GM06990 (cell line): ENCODE measurements at regions not wholly inside any gene's neighbourhood (a gene's known extent, or its start where the extent isn't known, plus 50 kb on each side); places are given as distances from the start of the nearest gene placed in this dataset.

Experiments used
- DNase-seq: peaks from one replicate; pipeline ENCODE4 v3.0.0-alpha.2; 2011; ENCODE audit not compliant: insufficient read length; ENCODE audit errors: extremely low read depth
- H3K27me3 ChIP-seq: replicated peaks from 2 replicates; pipeline ENCODE4 v1.6.0; 2011; ENCODE audit warnings: low read length; ENCODE audit not compliant: control insufficient read depth, insufficient read depth
- H3K36me3 ChIP-seq: 2 replicates; pipeline ENCODE4 v1.5.1; 2011; ENCODE audit warnings: low read length; ENCODE audit not compliant: control insufficient read depth, insufficient read depth
- H3K4me3 ChIP-seq: replicated peaks from 2 replicates; pipeline ENCODE4 v1.5.1; 2011; ENCODE audit warnings: low read depth, mild to moderate bottlenecking, control low read depth, low read length
- TF ChIP-seq, protein P1 (sequence below): IDR thresholded peaks from 2 replicates; pipeline ENCODE4 v1.5.1; 2011; ENCODE audit warnings: low read length, control low read depth, mild to moderate bottlenecking, inconsistent platforms; ENCODE audit not compliant: insufficient read depth, poor library complexity, severe bottlenecking

DNA sequence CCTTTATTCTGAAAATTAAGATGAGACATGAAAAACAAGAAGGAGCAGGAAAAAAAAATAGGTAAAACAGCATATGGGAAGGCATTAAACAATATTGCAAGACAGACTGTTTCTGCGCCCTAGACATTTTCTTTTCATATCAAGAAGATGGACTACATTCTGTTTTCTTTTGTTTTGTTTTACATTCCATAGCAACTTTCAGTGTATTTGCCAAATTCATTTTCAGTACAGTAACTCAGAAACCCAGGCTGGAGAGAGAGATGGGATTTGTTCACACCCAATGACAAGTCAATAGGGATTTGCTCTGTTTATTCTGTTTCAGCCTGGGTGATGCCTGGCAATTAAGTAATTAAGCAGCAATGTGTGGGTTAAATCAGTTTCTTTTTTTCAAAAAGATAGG is 892.8 kb upstream of the DIAPH2 start:
- TF ChIP-seq, protein P1, sequence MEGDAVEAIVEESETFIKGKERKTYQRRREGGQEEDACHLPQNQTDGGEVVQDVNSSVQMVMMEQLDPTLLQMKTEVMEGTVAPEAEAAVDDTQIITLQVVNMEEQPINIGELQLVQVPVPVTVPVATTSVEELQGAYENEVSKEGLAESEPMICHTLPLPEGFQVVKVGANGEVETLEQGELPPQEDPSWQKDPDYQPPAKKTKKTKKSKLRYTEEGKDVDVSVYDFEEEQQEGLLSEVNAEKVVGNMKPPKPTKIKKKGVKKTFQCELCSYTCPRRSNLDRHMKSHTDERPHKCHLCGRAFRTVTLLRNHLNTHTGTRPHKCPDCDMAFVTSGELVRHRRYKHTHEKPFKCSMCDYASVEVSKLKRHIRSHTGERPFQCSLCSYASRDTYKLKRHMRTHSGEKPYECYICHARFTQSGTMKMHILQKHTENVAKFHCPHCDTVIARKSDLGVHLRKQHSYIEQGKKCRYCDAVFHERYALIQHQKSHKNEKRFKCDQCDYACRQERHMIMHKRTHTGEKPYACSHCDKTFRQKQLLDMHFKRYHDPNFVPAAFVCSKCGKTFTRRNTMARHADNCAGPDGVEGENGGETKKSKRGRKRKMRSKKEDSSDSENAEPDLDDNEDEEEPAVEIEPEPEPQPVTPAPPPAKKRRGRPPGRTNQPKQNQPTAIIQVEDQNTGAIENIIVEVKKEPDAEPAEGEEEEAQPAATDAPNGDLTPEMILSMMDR: no peak
- H3K4me3 ChIP-seq: no peak overlapping the region
- H3K27me3 ChIP-seq: no peaks in the 10 kb centered on the region
- H3K36me3 ChIP-seq: no peaks in the 10 kb centered on the region
- no peak for DNase-seq

DNA sequence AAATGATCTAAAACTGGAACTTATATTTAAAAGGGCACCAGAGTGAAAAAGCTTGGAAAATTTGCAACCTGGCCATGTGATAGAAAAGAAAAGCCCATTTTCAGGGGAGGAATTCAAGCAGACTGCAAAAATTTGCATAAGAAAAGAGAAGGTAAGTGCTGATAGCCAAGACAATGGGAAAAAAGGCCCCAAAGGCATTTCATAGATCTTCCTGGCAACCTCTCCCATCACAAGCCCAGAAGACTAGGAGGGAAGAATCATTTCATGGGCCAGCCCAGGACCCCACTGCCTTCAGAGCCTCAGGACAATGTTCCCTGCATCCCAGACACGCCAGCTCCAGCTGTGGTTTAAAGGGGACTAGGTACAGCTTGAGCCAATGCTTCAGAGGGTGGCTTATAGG is 887.3 kb upstream of the DIAPH2 start:
- H3K27me3 ChIP-seq: no peaks in the 10 kb centered on the region
- TF ChIP-seq, protein P1: no peak
- no peaks in the 10 kb centered on the region for H3K36me3 ChIP-seq
- no peak overlapping the region for H3K4me3 ChIP-seq
- no peak for DNase-seq

DNA sequence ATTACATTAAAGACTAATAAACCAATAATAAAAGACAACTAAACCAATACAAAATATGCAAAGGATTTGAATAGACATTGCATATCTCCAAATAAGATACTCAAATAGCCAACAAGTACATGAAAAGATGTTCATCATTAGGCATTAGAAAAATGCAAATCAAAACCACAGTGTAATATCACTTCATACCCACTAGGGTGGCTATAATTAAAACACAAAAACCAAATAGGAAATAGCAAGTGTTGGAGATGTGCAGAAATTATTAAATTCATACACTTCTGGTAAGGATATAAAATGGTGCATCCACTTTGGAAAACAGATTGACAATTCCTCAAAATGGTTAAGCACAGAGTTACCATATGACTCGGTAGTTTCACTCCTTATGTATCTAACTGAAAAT is 860.8 kb upstream of the DIAPH2 start:
- TF ChIP-seq, protein P1: no peak
- DNase-seq: no peak
- no peaks in the 10 kb centered on the region for H3K27me3 ChIP-seq
- no peak overlapping the region for H3K4me3 ChIP-seq
- H3K36me3 ChIP-seq: no peaks in the 10 kb centered on the region

DNA sequence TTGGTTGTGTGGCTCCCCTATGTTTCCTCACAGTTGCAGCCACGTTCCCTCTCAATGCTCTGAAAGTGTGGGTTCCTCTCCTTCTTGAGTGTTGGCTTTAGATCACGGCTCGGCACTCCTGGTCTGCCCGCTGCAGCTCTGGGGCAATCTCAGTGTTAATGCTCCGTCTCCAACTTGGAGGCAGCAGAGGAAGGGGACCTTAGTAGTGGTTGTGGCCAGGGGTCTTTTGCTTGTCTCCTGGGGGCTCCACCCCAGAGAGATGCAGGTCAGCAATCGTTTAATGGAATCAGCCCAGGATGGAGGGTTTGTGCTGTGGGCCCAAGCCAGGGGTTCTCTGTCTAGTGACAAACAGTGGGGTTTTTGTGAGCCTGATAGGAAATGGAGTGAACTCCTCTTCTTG is 849.4 kb upstream of the DIAPH2 start:
- TF ChIP-seq, protein P1: no peak
- DNase-seq: no peak
- H3K27me3 ChIP-seq: no peaks in the 10 kb centered on the region

DNA sequence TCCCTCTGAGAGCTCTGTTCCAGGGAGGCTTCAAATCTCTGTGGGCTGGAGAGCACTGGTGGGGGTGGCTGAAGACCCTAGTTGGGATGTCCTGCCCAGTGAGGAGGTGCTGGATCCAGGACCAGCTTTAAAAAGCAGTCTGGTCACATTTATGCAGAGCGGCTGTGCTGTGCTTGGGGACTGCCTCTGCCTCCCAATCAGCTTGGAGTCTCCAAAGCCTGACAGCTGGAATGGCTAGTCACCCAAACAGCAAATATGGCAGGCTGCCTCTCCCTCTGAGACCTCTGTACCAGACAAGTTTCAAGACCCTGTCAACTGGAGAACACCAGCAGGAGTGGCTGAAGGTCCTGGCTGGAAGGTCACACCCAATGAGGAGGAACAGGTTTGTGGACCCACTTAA is 848.1 kb upstream of the DIAPH2 start:
- DNase-seq: no peak
- Histone ChIP-seq H3K36me3 (no peaks in the 10 kb centered on the region), H3K4me3 (no peak overlapping the region), H3K27me3 (no peaks in the 10 kb centered on the region)
- TF ChIP-seq, protein P1: no peak

More for the DNA sequence above, 849.4 kb upstream of the DIAPH2 start:
- no peaks in the 10 kb centered on the region for H3K36me3 ChIP-seq
- H3K4me3 ChIP-seq: no peak overlapping the region

DNA sequence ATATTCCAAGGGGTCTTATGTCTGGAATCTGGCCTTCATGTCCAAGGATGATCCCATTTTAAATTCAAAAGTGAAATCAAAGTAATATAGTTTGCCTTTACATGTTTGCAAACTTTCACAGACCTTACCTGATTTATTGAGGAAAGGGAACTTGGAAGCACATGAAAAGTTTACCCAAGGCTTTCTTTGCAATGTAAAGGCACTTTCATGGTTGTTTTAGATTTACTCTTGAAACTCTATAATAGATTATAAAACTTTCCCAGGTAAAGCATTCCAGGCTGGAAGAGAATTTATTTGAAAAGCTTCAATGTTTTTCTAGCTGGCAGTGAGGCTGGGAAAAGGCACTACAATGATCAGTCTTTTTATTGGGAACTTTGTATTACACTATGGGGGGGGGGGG is 842.8 kb upstream of the DIAPH2 start:
- Histone ChIP-seq H3K36me3 (no peaks in the 10 kb centered on the region), H3K4me3 (no peak overlapping the region), H3K27me3 (no peaks in the 10 kb centered on the region)
- no peak for DNase-seq
- TF ChIP-seq, protein P1: no peak
